CD1c-positive myeloid dendritic cell (primary cell): ENCODE measurements at regions not wholly inside any gene's neighbourhood (a gene's known extent, or its start where the extent isn't known, plus 50 kb on each side); places are given as distances from the start of the nearest gene placed in this dataset.

Source experiments
- DNase-seq: peaks from one replicate; pipeline ENCODE4 v3.0.0-alpha.2; 2016; ENCODE audit errors: extremely low spot score

DNA sequence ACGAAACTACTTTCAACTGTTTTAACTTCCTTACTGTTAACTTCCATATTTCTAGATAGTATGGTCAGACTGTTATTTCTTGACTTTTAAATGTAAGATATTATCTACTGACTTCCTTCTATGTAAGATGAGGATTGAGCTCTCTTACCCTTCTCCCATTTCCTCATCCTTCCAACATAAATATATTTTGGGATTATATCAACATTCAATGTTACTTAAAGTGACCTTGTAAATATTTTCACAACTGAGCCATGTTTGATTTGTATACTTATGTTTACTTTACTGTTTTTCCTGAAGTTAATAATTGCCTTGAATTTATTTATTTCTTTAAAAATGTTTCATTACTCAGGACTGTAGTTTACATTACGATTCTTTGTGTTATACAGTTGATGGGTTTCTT, 148.7 kb downstream of the ZIC5 start:
- no peak for DNase-seq

DNA sequence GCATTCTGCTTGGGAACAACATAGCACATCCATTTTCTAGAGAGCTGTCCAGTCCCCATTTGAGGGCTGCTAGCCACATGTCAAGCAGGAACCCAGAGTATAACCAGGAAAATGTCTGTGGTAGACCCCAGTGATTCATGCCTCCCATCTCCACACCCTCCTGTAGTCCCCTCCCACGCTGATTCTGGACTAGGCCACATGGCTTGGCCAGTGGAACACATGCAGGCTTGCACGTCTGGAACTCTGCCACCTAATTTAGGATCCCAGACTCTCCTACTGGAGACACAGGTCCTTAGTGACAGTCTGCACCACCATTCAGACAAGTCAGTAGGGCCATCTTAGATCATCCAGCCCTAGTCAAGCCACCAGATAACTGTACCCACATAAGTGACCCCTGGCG, 149.8 kb downstream of the ZIC5 start:
- no peak for DNase-seq

DNA sequence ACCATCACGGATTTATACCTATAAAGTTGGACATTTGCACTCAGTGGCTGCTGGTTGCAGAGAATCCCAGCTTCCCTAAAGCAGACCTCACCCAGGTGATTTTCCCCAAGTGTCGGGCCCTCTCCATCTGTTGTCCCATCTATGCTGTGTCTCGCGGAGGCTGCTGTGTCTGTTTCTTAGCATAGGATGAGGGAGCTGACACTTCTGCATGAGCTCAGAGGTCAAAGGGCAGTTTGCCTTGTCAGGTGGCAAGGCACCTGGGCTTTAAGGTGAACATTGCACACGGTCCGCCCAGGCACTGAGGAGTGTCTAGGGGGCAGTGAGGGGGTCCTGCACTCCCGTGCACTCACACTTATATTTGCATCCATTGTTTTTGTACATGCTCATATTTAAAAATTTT, 151.6 kb downstream of the ZIC5 start:
- no peak for DNase-seq

DNA sequence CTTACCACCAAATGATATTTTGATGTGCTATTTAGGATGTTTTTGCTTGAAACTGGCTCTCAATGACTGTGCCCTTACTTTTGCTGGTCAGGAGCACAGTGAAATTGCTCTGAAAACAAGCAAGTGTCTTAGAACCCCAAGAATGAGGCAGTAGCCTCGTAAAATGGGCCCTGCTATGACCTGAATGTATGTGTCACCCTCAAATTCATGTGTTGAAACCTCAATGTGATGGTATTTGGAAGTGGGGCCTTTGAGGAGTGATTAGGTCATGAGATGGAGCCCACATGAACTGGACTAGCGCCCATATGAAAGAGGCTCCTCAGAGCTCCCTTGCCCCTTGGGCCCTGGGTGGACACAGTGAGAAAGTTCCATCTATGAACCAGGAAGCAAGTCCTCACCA, 155.2 kb downstream of the ZIC5 start:
- no peak for DNase-seq

DNA sequence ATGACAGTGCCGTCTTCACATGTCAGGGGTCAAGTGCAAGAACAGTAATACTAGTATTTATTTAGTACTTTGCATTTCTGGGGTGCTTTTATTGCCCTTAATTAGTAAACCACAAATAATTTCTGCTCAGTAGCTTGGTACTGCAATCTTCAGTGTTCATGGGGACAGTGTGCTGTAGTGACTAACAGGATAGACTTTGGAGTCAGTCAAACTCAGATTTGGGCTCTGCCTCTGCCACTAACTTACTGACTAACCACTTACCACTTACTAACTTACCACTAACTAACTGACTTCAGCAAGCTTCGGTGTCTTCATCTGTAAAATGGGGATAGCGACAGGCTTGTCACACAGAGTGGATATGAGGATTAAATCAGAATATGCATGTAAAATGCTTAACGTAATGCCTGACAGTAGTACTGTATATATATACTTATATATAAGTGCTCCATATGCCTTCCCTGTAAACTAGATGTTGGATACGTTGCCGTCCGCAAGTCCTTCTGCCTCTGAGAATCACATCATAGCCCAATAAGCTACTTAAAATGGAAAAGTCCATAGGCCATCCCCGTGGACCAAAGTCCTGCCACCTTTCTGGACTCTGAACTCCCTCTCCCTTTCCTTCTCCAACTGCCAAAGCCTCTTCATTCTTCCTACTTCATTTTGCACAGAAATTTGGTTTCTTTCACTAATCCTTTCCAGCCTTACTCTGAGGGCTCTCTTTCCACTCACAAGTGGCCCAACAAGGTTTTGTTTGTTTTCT, 158.1 kb downstream of the ZIC5 start:
- DNase-seq = no peak

DNA sequence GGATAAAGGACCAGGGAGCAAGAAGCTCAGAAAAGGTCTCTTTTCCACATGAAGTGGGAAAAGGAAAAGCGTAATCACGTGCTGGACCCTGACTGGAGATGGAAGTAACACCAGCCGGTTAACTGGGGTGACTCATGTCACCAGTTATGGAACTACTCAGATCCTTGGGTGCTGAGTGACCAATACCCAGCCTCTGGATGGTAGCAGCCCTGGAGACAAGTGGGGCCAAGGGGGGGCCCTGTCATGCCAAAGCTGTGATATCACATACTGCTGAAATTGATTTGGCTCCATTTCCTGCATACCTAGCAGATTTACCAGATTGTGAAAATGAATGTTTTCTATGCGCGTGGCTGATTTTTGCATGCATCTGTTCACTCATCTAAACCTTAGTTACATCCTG, 158.9 kb downstream of the ZIC5 start:
- DNase-seq = no peak

DNA sequence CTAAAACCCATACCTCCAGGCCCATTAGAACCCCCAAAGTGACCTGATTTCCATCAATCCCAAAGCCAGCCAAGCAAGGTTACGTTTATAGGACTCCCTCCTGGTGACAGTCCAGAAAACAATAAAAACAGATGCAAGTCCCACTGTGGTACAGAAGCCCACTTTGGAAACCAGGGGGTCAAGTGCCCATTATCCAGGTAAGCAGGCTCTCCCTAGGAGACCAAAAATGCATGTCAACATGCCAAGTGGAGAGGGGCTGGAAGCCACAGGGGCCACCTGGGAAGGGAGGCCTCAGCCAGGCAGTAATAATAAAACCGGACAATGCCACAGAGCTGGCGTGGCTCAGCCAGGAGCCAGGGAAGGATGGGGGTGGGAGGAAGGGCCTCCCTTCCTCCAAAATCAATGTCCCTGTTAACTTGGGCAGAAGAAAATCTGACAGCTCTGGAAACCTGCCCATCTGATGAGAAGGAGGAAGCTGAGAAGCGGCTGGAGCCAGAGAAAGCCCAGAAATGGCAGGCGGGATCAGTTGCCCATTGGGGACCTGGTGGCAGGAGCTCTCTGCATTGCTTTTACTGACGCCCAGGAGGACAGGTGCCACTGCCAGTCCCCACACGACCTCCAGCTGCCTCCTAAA, 160.4 kb downstream of the ZIC5 start:
- no peak for DNase-seq

DNA sequence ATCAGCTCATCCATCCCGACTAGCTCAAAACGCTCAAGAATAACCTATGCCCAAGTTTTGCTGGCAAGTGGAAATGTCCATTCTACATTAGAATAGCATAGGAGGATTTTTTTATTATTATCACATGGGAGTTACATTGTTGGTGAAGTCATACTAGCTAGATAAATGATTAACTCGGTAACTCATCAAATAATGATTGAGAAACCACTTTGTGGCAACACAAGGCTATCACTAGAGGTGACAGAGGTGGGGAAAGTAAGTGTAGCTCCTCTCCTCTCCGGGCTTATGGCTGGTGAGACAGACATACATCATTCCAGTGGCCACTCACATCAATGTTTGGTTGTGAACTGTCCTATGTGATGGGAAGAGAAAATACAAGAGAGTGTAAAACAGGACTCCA, 161.6 kb downstream of the ZIC5 start:
- no peak for DNase-seq

DNA sequence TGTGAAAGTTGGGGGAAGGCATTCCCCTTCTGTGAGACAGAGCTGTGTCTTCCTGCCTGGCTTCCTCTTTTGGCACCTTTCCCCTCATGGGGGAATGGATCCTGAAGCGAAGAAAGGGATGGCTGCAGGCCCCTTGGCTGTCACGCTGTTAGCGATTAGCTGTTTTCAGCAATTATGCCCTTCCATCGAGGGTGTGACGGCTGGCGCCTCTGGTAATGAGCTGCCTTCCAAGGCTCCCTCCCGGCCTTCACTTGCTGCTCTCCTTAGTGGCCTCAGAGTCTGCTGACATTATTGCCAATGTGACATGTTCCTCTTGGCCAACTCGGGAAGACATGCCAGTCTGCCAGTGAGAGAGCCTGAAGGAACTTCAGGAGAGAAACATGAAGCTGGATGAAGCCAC, 162.1 kb downstream of the ZIC5 start:
- DNase-seq = no peak

DNA sequence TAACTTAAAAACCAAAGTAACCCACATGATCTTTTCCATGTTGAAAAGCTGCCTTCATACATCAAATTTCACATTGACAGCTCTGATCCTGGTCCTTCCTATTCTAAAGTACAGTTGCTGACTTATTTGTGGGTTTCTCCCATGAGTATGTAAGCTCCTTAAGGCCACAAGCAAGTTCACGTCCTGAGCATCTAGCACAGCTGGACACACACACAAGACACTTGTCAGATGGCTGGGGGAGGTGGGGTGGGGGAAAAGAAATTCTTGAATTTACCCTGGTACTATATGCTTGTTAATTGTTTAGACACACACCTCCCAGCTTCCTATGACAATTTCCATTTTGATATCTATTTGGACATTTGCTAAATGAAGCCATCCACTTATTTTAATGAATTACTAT, 162.8 kb downstream of the ZIC5 start:
- DNase-seq = no peak

DNA sequence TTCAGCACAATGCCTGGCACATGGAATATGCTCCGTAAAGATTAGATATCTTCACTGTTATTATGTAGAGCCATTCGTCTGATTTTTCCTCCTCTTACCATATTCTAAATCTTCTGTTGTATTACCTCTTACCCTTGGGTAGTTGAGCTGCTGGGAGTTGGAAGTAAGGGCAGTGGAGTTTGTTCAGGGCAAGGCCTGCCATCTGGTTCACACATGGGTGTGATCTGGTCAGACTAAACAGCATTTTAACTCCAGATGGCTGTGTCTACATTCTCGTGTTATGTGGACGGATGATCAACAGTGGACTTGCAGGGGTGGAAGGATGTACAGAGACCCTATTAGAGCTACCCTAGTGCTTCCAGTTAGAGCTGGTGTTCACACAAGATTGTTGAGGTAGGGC, 164.9 kb downstream of the ZIC5 start:
- no peak for DNase-seq

DNA sequence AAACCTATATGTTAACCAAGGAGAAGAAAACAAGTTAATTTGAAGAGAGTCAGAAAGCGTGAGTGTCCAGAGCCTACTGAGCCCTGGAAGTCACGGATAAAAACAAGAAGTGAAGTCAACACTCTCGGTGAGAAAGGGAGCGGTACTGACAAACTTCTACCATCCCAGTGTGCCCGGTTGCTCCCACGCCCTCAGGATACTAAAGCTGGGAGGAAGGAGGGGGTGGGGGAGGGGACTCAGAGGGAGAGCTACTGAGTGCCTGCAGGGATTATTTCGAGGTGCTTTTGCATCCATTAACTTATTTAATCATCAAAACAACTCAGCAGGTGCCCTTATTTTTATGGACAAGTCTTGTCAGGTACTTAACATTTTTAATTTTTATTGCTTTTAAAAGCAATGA, 166.2 kb downstream of the ZIC5 start:
- no peak for DNase-seq

DNA sequence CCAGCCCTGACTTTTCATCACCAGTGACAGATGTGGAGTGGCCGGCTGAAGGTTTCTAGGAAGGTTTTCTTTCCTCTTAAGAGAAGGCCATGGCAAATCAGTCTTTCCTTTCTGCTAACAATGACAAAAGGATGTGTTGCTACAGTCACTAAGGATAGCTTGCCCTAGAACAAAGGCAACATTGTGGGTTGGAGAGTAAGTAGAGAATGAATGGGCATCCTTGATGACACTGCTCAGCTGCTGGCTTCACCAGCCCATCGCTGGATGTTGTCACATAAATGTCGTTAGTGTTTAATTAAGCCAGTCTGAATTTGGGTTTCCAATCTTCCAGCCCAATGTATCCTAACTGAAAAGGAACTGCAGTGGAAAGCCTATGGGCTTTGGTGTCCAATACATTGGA, 168.4 kb downstream of the ZIC5 start:
- DNase-seq = no peak

DNA sequence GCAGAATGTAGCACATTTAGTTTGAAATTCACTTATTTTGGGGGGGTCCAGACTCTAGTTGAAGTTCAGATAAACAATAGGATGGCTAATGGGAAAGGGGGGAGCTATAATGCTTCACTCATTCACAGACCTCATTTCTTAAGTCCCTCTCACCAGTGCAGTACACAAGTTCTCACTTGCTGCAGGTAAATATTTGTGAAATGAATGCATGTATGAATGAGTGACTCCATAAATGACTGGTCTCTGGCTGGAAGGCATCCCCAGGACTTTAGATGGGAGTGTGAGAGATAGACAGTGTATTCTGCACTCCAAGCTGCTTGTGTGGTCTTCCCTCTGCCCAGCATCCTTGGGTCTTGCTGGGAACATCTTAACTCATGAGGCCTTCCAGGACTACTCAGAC, 169.2 kb downstream of the ZIC5 start:
- DNase-seq = no peak

DNA sequence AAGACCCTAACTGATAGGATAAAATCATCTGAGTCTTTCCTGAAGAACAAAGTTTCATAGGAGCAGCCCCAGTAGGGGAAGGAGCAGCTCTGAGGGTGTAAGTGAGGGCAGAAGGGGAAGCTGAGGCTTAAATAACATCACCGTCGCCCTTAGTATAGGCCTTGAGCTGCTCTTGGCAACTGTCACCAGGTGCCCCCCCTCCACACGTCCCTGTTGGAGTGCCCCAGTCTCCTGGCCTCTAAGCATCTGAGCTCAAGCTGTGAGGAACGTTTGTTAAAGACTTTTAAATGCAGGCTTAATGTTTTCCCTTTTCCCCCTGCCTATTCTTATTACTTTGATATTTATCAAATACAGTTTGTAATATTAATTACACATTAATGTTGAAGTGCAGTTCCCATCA, 170.6 kb downstream of the ZIC5 start:
- DNase-seq = no peak

DNA sequence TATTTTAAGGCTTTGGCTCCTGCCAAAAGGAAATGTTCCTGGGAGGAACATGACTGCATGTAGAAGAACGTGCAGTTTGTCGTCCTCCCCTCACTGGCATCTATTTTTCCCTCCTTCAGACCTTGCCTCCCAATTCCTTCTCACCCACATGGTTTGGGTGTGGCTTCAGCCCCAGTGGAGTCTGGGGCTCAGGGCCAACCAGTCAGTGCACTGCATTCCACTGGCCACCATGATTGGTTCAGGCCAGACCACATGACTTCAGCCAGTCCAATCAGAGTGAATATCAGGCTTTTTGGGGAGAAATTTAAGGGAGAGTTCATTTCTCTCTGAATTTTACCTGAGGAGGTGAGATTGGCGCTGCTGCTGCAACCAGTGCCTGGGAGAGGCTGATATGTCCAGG, 171.6 kb downstream of the ZIC5 start:
- no peak for DNase-seq

DNA sequence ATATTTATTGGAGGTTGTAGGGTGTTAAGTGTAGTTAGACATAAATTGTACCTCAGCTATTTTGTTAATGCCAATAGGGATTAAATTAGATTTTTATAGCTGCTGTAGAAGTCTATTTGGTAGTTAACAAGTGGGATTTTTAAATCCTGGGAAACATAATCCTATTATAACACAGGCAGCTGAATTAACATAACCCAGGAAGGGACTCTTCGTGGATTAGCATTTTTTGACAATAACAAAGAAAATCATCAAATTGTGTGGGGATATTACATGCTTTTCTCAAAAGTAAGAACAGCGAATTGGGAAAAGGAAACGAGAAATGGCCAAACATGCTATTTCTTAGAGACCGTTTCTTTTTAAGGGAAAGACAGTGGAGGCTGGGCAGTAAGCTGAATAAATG, 172.8 kb downstream of the ZIC5 start:
- no peak for DNase-seq

DNA sequence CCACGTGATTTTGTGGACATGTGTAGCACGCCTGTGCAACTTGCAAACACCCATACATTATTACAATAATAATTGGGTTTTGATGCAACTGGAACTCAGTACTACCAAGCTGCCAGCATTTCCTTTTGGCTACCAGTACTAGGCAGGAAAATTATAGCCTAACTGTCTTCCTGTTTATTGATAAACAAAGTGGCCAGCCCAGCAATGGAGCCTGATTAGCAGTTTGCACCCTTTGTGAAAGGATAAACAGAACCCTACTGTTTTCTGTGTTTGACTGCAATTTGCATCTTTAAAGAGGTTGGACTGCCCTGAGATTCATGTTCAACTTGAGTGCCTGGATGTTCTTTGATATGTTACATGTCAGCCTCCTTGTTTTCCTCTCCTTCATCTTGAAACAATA, 173.9 kb downstream of the ZIC5 start:
- no peak for DNase-seq

DNA sequence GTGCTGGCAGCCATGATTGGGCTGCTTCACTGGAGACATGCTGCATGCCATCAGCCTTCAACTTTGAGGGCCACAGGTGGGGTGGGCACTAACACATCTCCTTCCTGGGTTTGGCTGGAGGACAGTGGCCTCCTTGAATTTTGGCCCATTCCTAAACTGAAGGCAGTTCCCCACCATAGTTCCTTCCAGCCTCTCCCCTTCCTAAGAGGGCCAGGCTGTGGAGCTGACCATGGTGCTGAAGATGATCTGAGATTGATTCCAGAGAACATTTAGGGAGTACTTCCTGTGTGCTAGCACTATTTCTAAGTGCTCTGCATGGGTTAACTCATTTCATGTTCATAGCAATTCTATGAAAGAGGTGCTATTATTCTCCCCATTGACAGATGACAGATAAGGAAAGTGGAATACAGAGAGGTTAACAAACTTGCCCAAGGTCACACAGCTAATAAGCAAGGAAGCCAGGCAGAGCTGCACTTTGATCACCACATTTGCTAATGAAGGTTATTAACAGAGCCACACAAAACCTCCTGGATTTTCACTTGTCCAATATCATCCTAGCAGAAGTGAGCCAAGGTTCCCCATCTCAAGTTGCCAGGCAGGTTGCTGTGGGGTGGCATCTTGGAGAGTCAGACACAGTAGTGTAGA, 175.3 kb downstream of the ZIC5 start:
- peak; percentile 11 for DNase-seq

DNA sequence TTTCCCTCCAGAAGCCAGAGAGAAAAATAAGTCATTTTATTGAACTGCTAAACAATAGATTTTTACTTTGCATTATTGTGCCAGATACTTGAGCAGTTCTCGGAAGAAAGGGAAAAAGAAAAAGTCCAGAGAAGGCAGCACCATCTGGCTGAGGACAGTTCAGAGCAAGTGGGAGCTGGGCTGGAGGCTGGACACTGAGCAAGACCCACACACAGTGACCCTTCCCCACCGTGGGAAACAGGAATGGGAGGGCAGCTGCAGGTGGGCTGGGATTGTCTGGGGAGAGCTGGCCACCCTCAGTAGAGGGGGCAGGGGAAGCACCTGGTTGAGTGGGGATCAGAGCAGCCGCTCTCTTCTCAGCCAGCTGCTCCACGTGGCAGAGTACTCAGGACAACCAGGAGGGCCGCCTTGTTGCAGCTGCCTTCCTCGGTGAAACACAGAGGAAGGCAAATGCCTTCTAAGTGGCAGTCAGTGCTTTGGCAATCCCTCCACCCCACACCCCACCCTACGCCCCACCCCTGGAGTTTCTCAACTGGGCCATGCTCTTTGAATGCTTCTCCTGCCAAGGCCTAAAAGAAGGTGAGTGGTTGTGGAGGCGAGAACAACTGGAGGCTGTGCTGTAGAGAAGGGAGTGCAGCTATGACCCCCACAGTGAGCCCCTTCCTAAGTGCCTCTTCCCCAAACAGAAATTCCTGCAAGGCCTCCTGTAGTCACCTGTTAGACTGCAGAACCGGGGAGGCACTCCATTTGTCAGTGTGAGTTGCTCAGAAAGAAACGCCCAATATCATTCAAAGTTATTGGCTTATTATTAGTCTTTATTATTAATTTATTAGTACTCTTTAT, 179.3 kb downstream of the ZIC5 start:
- no peak for DNase-seq

DNA sequence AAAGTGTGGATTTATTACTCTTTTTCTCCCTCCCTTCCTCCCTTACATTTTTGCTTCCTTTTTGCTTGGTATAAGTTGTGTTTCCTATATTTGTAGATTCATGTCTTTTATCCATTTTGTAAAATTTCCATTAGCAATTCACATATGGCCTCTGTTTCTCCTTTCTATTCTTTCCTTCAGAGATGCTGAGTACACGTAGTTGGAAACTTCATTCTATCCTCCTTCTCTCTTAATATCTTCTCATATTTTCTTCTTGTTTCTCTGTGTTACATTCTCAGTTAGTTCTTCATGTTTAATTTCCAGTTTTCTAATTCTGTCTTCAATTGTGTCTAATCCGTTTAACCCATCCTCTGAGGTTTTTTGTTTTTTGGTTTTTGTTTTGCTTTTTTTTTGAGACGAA, 188.9 kb downstream of the ZIC5 start:
- DNase-seq = no peak

DNA sequence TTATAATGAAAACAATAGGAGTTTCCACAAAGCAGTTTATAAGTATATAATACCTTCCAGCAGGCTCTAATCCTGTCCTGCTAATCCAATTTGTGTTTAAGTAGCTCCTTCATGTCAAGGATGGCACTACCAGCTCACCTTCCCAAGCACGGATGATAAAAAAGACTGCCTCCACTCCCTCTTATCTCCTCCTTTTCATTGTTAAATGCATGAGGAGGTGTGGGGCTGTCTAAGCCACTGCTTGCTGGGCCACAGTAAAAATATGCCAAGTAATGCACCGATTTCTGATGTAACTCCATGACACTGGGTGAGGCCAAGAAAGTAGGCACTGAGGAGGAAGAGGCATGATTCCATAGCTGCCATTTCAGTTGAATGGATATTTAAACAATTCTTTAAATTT, 193.1 kb downstream of the ZIC5 start:
- DNase-seq = no peak

DNA sequence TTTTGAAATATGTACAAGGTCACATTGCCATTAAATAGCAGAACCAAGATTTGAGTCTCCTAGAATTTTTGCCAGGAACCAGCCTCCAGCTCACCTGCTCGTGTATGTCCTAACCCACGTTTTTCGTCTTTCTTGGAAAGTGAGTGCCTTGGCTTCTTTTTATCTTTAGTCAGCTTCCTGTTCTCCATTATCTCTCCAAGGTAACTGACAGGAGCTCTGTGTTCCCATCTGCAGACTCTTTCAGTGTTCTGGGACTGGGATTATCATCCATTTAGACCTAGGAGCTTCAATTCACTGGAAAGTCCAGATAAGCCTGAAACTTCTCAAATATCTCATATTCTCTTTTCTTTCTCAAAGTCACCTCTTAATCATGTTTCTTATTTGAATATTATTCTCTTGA, 193.7 kb downstream of the ZIC5 start:
- no peak for DNase-seq
